Caco-2 (cell line): ENCODE measurements at regions not wholly inside any gene's neighbourhood (a gene's known extent, or its start where the extent isn't known, plus 50 kb on each side); places are given as distances from the start of the nearest gene placed in this dataset.

Experiments
- BruUV-seq: library from RNA; stranded (reverse); fragments of 400-500 nt; replicated peaks from 2 replicates; lab custom pipeline; 2021; lab: Mats Ljungman, UMichigan
- CTCF ChIA-PET: fragments of 300-600 bp; sonication (Branson Sonifier 250); formaldehyde crosslinking; loops from one replicate; lab custom pipeline; 2022; ENCODE audit warnings: antibody characterized with exemption; lab: Charles Lee
- POLR2A ChIA-PET: fragments of 300-600 bp; sonication (Branson Sonifier 250); formaldehyde crosslinking; loops from one replicate; lab custom pipeline; 2022; ENCODE audit warnings: antibody characterized with exemption; lab: Charles Lee
- DNase-seq, 2 experiments: peaks; one replicate each; pipeline versions ENCODE4 v3.0.0 to v3.0.0-alpha.2; 2020 to 2022
- H3K27me3 ChIP-seq: replicated peaks from 2 replicates; pipeline ENCODE4 v1.6.0; 2011; ENCODE audit warnings: low read length; ENCODE audit not compliant: control insufficient read depth, insufficient read depth
- H3K36me3 ChIP-seq: 2 replicates; pipeline ENCODE4 v1.5.1; 2011; ENCODE audit warnings: low read length; ENCODE audit not compliant: control insufficient read depth, insufficient read depth
- H3K4me1 ChIP-seq: fragments of 250-450 bp; sonication (Bioruptor Pico); 2 replicates; pipeline ENCODE4 v1.5.1; 2020; ENCODE audit warnings: mild to moderate bottlenecking
- H3K4me3 ChIP-seq: 2 replicates; pipeline ENCODE4 v1.5.1; 2011; ENCODE audit warnings: low read depth, mild to moderate bottlenecking, control low read depth, low read length
- H3K9me3 ChIP-seq: fragments of 250-450 bp; sonication (Bioruptor Pico); 2 replicates; pipeline ENCODE4 v1.5.1; 2020; ENCODE audit warnings: mild to moderate bottlenecking, moderate library complexity
- H3K27ac Mint-ChIP-seq: one replicate; pipeline ENCODE4 v1.8.0; 2022; ENCODE audit warnings: mixed read lengths; ENCODE audit not compliant: unreplicated experiment
- H3K27me3 Mint-ChIP-seq: one replicate; pipeline ENCODE4 v1.8.0; 2022; ENCODE audit warnings: mixed read lengths; ENCODE audit not compliant: insufficient read depth, unreplicated experiment
- H3K36me3 Mint-ChIP-seq: one replicate; pipeline ENCODE4 v1.8.0; 2022; ENCODE audit warnings: mild to moderate bottlenecking, mixed read lengths; ENCODE audit not compliant: insufficient read depth, unreplicated experiment
- H3K4me1 Mint-ChIP-seq: one replicate; pipeline ENCODE4 v1.8.0; 2022; ENCODE audit warnings: low read depth, mixed read lengths; ENCODE audit not compliant: unreplicated experiment
- H3K4me3 Mint-ChIP-seq: one replicate; pipeline ENCODE4 v1.8.0; 2022; ENCODE audit warnings: mild to moderate bottlenecking, moderate library complexity, mixed read lengths; ENCODE audit not compliant: unreplicated experiment
- H3K9me3 Mint-ChIP-seq: one replicate; pipeline ENCODE4 v1.8.0; 2022; ENCODE audit warnings: mixed read lengths; ENCODE audit not compliant: unreplicated experiment
- CTCF ChIP-seq, 2 experiments: fragments of 200-600 bp in 1 of 2; IDR thresholded peaks; 1 replicate in 1 of 2; 2 replicates in 1 of 2; pipeline versions ENCODE4 v1.5.1 to v1.8.0; 2011 to 2022; ENCODE audit warnings: antibody characterized with exemption in 1 of 2, control low read depth in 1 of 2, inconsistent platforms in 1 of 2, low read depth in 1 of 2, low read length in 1 of 2, mild to moderate bottlenecking in 1 of 2, moderate library complexity in 1 of 2; ENCODE audit not compliant: insufficient read depth in 1 of 2, severe bottlenecking in 1 of 2, unreplicated experiment in 1 of 2
- intact Hi-C: fragments of 100-400 bp; cut with micrococcal nuclease; formaldehyde crosslinking; loops from one replicate; pipeline ENCODE4 v1.10.0; 2022; ENCODE audit not compliant: unreplicated experiment

- Mint-ChIP-seq H3K27me3 (peaks cover 3% of the 10 kb centered on the region), H3K4me1 (no peaks in the 10 kb centered on the region), H3K36me3 (no peaks in the 10 kb centered on the region), H3K4me3 (no peak overlapping the region), H3K9me3 (no peaks in the 10 kb centered on the region), H3K27ac (no peak overlapping the region)
- Histone ChIP-seq H3K9me3 (no peaks in the 10 kb centered on the region), H3K27me3 (no peaks in the 10 kb centered on the region), H3K4me3 (no peak overlapping the region), H3K36me3 (no peaks in the 10 kb centered on the region), H3K4me1 (no peaks in the 10 kb centered on the region; the same call in 1 of the 2 replicates)
- BruUV-seq = no TSS peak
- no peak for TF ChIP-seq CTCF (IDR thresholded peaks at IDR 0.05; ENCODE audit: insufficient read depth in 1 of 2, low read depth in 1 of 2, low read length in 1 of 2, severe bottlenecking in 1 of 2, unreplicated experiment in 1 of 2)
- intact Hi-C loops = no loop called here
- ChIA-PET POLR2A (no interaction called here), CTCF (no interaction called here)
- no peak for DNase-seq
These were observed 329.3 kb downstream of the SUCLA2 start for GRCh38 chr13:47671776-47672175.

- Histone ChIP-seq H3K27me3 (no peaks in the 10 kb centered on the region), H3K9me3 (no peaks in the 10 kb centered on the region), H3K4me3 (no peak overlapping the region), H3K4me1 (no peaks in the 10 kb centered on the region), H3K36me3 (no peaks in the 10 kb centered on the region)
- no peak overlapping the region for H3K4me3 Mint-ChIP-seq
- peaks cover 2% of the 10 kb centered on the region for H3K27me3 Mint-ChIP-seq
- ChIA-PET CTCF (no interaction called here), POLR2A (no interaction called here)
- no peaks in the 10 kb centered on the region for H3K36me3 Mint-ChIP-seq
- intact Hi-C loops = no loop called here
- no peaks in the 10 kb centered on the region for H3K4me1 Mint-ChIP-seq
- DNase-seq = no peak
- H3K9me3 Mint-ChIP-seq = no peaks in the 10 kb centered on the region
- TF ChIP-seq CTCF (IDR thresholded peaks at IDR 0.05; ENCODE audit: insufficient read depth in 1 of 2, low read depth in 1 of 2, low read length in 1 of 2, severe bottlenecking in 1 of 2, unreplicated experiment in 1 of 2) = no peak
- no peak overlapping the region for H3K27ac Mint-ChIP-seq
- no TSS peak for BruUV-seq
These were observed 336.0 kb downstream of the SUCLA2 start for GRCh38 chr13:47665043-47665442.

- Histone ChIP-seq H3K27me3 (no peaks in the 10 kb centered on the region), H3K4me3 (no peak overlapping the region), H3K4me1 (no peaks in the 10 kb centered on the region), H3K36me3 (no peaks in the 10 kb centered on the region), H3K9me3 (no peaks in the 10 kb centered on the region)
- ChIA-PET CTCF (no interaction called here), POLR2A (no interaction called here)
- intact Hi-C loops = no loop called here
- Mint-ChIP-seq H3K4me3 (no peak overlapping the region), H3K27ac (no peak overlapping the region), H3K9me3 (no peaks in the 10 kb centered on the region), H3K36me3 (no peaks in the 10 kb centered on the region), H3K27me3 (peaks cover 6% of the 10 kb centered on the region), H3K4me1 (no peaks in the 10 kb centered on the region)
- DNase-seq = no peak
- no peak for TF ChIP-seq CTCF (IDR thresholded peaks at IDR 0.05; ENCODE audit: insufficient read depth in 1 of 2, low read depth in 1 of 2, low read length in 1 of 2, severe bottlenecking in 1 of 2, unreplicated experiment in 1 of 2)
- BruUV-seq = no TSS peak
These were observed 340.0 kb downstream of the SUCLA2 start for GRCh38 chr13:47661076-47661475.
